ENCODE measurements at regions not wholly inside any gene's neighbourhood (a gene's known extent, or its start where the extent isn't known, plus 50 kb on each side); places are given as distances from the start of the nearest gene placed in this dataset.

- Histone ChIP-seq H4K20me1 (ENCODE audit: control insufficient read depth, extremely low read depth, insufficient read depth, low read length) (no peaks in the 10 kb centered on the region), H3K4me2 (ENCODE audit: extremely low read depth, insufficient read depth, low read length) (no peak overlapping the region), H2AFZ (ENCODE audit: low read length) (no peak overlapping the region), H3K9me3 (ENCODE audit: control insufficient read depth, insufficient read depth, low read depth, low read length) (no peaks in the 10 kb centered on the region), H3K27ac (ENCODE audit: insufficient read depth, low read length) (no peak overlapping the region), H3K4me3 (replicated peaks in 1 of 4; ENCODE audit: control extremely low read depth in 1 of 4, insufficient read depth in 1 of 4, low read depth in 3 of 4, low read length in 4 of 4) (no peak overlapping the region), H3K27me3 (ENCODE audit: control insufficient read depth, insufficient read depth, low read length) (no peaks in the 10 kb centered on the region), H3K36me3 (ENCODE audit: control insufficient read depth, insufficient read depth, low read length) (no peaks in the 10 kb centered on the region), H3K79me2 (ENCODE audit: control insufficient read depth, insufficient read depth, low read length) (no peaks in the 10 kb centered on the region), H3K4me1 (ENCODE audit: control insufficient read depth, extremely low read depth, insufficient read depth, low read length) (no peaks in the 10 kb centered on the region), H3K9ac (ENCODE audit: insufficient read depth, low read length) (no peak overlapping the region)
- DNase-seq (ENCODE audit: low read depth in 2 of 2): no peak
- TF ChIP-seq EZH2 (IDR thresholded peaks at IDR 0.05; ENCODE audit: low read length, missing control alignments) (no peak), CTCF (conservative IDR thresholded peaks at IDR 0.05 in 1 of 2, IDR thresholded peaks at IDR 0.05 in 1 of 2; ENCODE audit: low read depth in 1 of 2, low read length in 2 of 2) (no peak)
These were observed 1621.2 kb downstream of the PCDH7 start for GRCh38 chr4:32341342-32341741.

- Histone ChIP-seq H4K20me1 (ENCODE audit: control insufficient read depth, extremely low read depth, insufficient read depth, low read length) (no peaks in the 10 kb centered on the region), H2AFZ (ENCODE audit: low read length) (no peak overlapping the region), H3K4me1 (ENCODE audit: control insufficient read depth, extremely low read depth, insufficient read depth, low read length) (no peaks in the 10 kb centered on the region), H3K4me3 (replicated peaks in 1 of 4; ENCODE audit: control extremely low read depth in 1 of 4, insufficient read depth in 1 of 4, low read depth in 3 of 4, low read length in 4 of 4) (no peak overlapping the region), H3K4me2 (ENCODE audit: extremely low read depth, insufficient read depth, low read length) (no peak overlapping the region), H3K79me2 (ENCODE audit: control insufficient read depth, insufficient read depth, low read length) (no peaks in the 10 kb centered on the region), H3K9ac (ENCODE audit: insufficient read depth, low read length) (no peak overlapping the region), H3K27me3 (ENCODE audit: control insufficient read depth, insufficient read depth, low read length) (no peaks in the 10 kb centered on the region), H3K36me3 (ENCODE audit: control insufficient read depth, insufficient read depth, low read length) (no peaks in the 10 kb centered on the region), H3K9me3 (ENCODE audit: control insufficient read depth, insufficient read depth, low read depth, low read length) (no peaks in the 10 kb centered on the region), H3K27ac (ENCODE audit: insufficient read depth, low read length) (no peak overlapping the region)
- no peak for DNase-seq (ENCODE audit: low read depth in 2 of 2)
- TF ChIP-seq CTCF (conservative IDR thresholded peaks at IDR 0.05 in 1 of 2, IDR thresholded peaks at IDR 0.05 in 1 of 2; ENCODE audit: low read depth in 1 of 2, low read length in 2 of 2) (no peak), EZH2 (IDR thresholded peaks at IDR 0.05; ENCODE audit: low read length, missing control alignments) (no peak)
These were observed 1621.9 kb downstream of the PCDH7 start for GRCh38 chr4:32342054-32342453.

- Histone ChIP-seq H4K20me1 (ENCODE audit: control insufficient read depth, extremely low read depth, insufficient read depth, low read length) (no peaks in the 10 kb centered on the region), H3K27me3 (ENCODE audit: control insufficient read depth, insufficient read depth, low read length) (no peaks in the 10 kb centered on the region), H2AFZ (ENCODE audit: low read length) (no peak overlapping the region), H3K36me3 (ENCODE audit: control insufficient read depth, insufficient read depth, low read length) (no peaks in the 10 kb centered on the region), H3K9ac (ENCODE audit: insufficient read depth, low read length) (no peak overlapping the region), H3K4me1 (ENCODE audit: control insufficient read depth, extremely low read depth, insufficient read depth, low read length) (no peaks in the 10 kb centered on the region), H3K27ac (ENCODE audit: insufficient read depth, low read length) (no peak overlapping the region), H3K9me3 (ENCODE audit: control insufficient read depth, insufficient read depth, low read depth, low read length) (no peaks in the 10 kb centered on the region), H3K79me2 (ENCODE audit: control insufficient read depth, insufficient read depth, low read length) (no peaks in the 10 kb centered on the region), H3K4me2 (ENCODE audit: extremely low read depth, insufficient read depth, low read length) (no peak overlapping the region), H3K4me3 (replicated peaks in 1 of 4; ENCODE audit: control extremely low read depth in 1 of 4, insufficient read depth in 1 of 4, low read depth in 3 of 4, low read length in 4 of 4) (no peak overlapping the region)
- no peak for DNase-seq (ENCODE audit: low read depth in 2 of 2)
- no peak for TF ChIP-seq CTCF (conservative IDR thresholded peaks at IDR 0.05 in 1 of 2, IDR thresholded peaks at IDR 0.05 in 1 of 2; ENCODE audit: low read depth in 1 of 2, low read length in 2 of 2)
- no peak for TF ChIP-seq EZH2 (IDR thresholded peaks at IDR 0.05; ENCODE audit: low read length, missing control alignments)
These were observed 1628.9 kb downstream of the PCDH7 start for GRCh38 chr4:32349026-32349425.

Data from fibroblast of lung (primary cell).